ENCODE measurements at regions not wholly inside any gene's neighbourhood (a gene's known extent, or its start where the extent isn't known, plus 50 kb on each side); places are given as distances from the start of the nearest gene placed in this dataset.

DNA sequence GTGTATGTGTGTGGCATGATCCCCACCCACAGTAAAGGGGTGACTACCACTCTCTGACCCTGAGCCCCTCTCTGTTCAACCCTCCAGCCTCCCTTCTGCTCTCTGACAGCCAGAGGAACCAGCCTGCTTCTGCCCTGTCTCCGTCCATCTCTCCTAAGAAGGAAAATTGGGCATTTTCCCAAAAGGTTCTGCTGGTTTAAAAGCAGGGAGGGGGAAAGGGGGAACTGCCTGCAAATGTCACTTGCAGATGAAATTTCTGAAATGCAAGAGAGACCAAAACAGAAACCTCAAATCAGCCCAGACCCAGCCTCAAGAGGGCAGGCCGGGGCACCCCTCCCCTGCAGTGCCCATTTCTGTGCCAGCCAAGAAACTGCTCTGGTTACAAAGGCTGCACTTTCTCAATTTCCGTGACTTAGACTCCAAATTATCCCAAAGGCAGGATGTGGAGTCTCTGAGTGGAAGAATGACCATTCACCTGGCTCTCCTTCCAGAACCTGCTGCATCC is 197.9 kb downstream of the RBFOX3 start:
- TF ChIP-seq, protein P1, sequence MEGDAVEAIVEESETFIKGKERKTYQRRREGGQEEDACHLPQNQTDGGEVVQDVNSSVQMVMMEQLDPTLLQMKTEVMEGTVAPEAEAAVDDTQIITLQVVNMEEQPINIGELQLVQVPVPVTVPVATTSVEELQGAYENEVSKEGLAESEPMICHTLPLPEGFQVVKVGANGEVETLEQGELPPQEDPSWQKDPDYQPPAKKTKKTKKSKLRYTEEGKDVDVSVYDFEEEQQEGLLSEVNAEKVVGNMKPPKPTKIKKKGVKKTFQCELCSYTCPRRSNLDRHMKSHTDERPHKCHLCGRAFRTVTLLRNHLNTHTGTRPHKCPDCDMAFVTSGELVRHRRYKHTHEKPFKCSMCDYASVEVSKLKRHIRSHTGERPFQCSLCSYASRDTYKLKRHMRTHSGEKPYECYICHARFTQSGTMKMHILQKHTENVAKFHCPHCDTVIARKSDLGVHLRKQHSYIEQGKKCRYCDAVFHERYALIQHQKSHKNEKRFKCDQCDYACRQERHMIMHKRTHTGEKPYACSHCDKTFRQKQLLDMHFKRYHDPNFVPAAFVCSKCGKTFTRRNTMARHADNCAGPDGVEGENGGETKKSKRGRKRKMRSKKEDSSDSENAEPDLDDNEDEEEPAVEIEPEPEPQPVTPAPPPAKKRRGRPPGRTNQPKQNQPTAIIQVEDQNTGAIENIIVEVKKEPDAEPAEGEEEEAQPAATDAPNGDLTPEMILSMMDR (IDR thresholded peaks at IDR 0.05), result no peak
- H3K27ac ChIP-seq, result no peak overlapping the region
- ATAC-seq (ENCODE audit: insufficient number of reproducible peaks, low FRiP score, low read depth), result no peak
- no peaks in the 10 kb centered on the region for H3K36me3 ChIP-seq
- no peaks in the 10 kb centered on the region for H3K27me3 ChIP-seq (replicated peaks; ENCODE audit: insufficient read depth)
- H3K4me3 ChIP-seq, result no peak overlapping the region
- no peak for DNase-seq (ENCODE audit: low spot score)
- H3K9me3 ChIP-seq, result no peaks in the 10 kb centered on the region
- H3K4me1 ChIP-seq (ENCODE audit: control insufficient read depth in 1 of 2, low read depth in 2 of 2), result no peaks in the 10 kb centered on the region

DNA sequence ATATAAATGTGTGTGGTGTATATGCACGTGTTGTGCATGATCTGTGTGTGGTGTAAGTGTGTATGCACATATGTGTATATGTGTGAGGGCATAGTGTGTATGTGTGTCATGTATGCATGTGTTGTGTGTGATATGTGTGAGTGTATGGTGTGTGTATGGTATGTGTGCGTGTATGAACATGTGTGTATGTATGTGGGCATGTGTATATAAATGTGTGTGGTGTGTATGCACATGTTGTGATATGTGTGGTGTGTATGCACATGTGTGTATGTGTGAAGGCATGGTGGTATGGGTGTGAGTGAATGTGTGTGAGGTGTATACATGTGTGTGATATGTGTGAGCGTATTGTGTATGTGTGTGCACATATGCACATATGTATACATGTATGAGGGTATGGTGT is 198.7 kb downstream of the RBFOX3 start:
- DNase-seq (ENCODE audit: low spot score) (no peak), ATAC-seq (ENCODE audit: insufficient number of reproducible peaks, low FRiP score, low read depth) (no peak)
- TF ChIP-seq, protein P1 (IDR thresholded peaks at IDR 0.05), result no peak
- no peaks in the 10 kb centered on the region for H3K27me3 ChIP-seq (replicated peaks; ENCODE audit: insufficient read depth)
- no peaks in the 10 kb centered on the region for H3K9me3 ChIP-seq
- no peak overlapping the region for H3K27ac ChIP-seq
- no peak overlapping the region for H3K4me3 ChIP-seq
- H3K36me3 ChIP-seq, result no peaks in the 10 kb centered on the region
- no peaks in the 10 kb centered on the region for H3K4me1 ChIP-seq (ENCODE audit: control insufficient read depth in 1 of 2, low read depth in 2 of 2)

GRCh38 chr17:79411419-79411818 is 199.4 kb downstream of the RBFOX3 start:
- TF ChIP-seq, protein P1 (IDR thresholded peaks at IDR 0.05), result no peak
- DNase-seq (ENCODE audit: low spot score) (no peak), ATAC-seq (ENCODE audit: insufficient number of reproducible peaks, low FRiP score, low read depth) (no peak)
- no peaks in the 10 kb centered on the region for H3K36me3 ChIP-seq
- no peaks in the 10 kb centered on the region for H3K4me1 ChIP-seq (ENCODE audit: control insufficient read depth in 1 of 2, low read depth in 2 of 2)
- no peak overlapping the region for H3K27ac ChIP-seq
- H3K4me3 ChIP-seq, result no peak overlapping the region
- H3K27me3 ChIP-seq (replicated peaks; ENCODE audit: insufficient read depth), result no peaks in the 10 kb centered on the region
- no peaks in the 10 kb centered on the region for H3K9me3 ChIP-seq

- ATAC-seq (ENCODE audit: insufficient number of reproducible peaks, low FRiP score, low read depth) (no peak), DNase-seq (ENCODE audit: low spot score) (no peak)
- Histone ChIP-seq H3K9me3 (no peaks in the 10 kb centered on the region), H3K27me3 (replicated peaks; ENCODE audit: insufficient read depth) (no peaks in the 10 kb centered on the region), H3K27ac (no peak overlapping the region), H3K4me1 (ENCODE audit: control insufficient read depth in 1 of 2, low read depth in 2 of 2) (no peaks in the 10 kb centered on the region), H3K4me3 (no peak overlapping the region), H3K36me3 (no peaks in the 10 kb centered on the region)
- TF ChIP-seq, protein P1 (IDR thresholded peaks at IDR 0.05), result no peak
These were observed 200.2 kb downstream of the RBFOX3 start for GRCh38 chr17:79410681-79411080.

DNA sequence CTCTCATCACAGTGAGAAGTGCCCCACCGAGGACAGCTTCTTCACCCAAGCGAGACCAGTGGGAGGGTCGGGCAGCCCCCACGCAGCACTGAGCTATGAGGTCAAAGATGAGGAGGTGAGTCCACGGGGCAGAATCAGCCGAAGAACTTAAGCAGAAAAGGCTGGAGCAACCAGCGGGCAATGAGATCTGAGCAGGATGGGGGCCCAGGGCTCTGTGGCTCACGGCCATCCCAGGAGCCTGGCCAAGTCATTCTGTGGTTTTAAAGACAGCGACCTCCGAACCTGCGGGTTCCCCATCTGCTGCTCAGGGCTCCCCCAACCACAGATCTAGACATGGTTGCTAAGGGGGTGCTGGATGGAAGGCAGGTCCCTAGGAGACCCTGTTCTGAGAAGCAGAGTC is 202.6 kb downstream of the RBFOX3 start:
- Histone ChIP-seq H3K36me3 (no peaks in the 10 kb centered on the region), H3K27me3 (replicated peaks; ENCODE audit: insufficient read depth) (no peaks in the 10 kb centered on the region), H3K4me1 (ENCODE audit: control insufficient read depth in 1 of 2, low read depth in 2 of 2) (no peaks in the 10 kb centered on the region), H3K9me3 (no peaks in the 10 kb centered on the region), H3K4me3 (no peak overlapping the region), H3K27ac (no peak overlapping the region)
- ATAC-seq (ENCODE audit: insufficient number of reproducible peaks, low FRiP score, low read depth) (no peak), DNase-seq (ENCODE audit: low spot score) (no peak)
- TF ChIP-seq, protein P1 (IDR thresholded peaks at IDR 0.05), result no peak

All from thoracic aorta (tissue), 2 donors.